Panc1 (cell line): ENCODE measurements at regions not wholly inside any gene's neighbourhood (a gene's known extent, or its start where the extent isn't known, plus 50 kb on each side); places are given as distances from the start of the nearest gene placed in this dataset.

Experiments used
- ATAC-seq: fragments of 200-7000 bp; cut with Tn5 transposase; 2 replicates; pipeline ENCODE4 v1.9.1; 2020; ENCODE audit warnings: mild to moderate bottlenecking, moderate library complexity
- BruUV-seq: library from RNA; stranded (reverse); fragments of 400-500 nt; replicated peaks from 2 replicates; lab custom pipeline; 2021; lab: Mats Ljungman, UMichigan
- CTCF ChIA-PET: fragments of 300-600 bp; sonication (Branson Sonifier 250); formaldehyde crosslinking; loops from one replicate; lab custom pipeline; 2022; ENCODE audit warnings: antibody characterized with exemption; lab: Charles Lee
- POLR2A ChIA-PET: fragments of 300-600 bp; sonication (Branson Sonifier 250); formaldehyde crosslinking; loops from one replicate; lab custom pipeline; 2022; ENCODE audit warnings: antibody characterized with exemption; lab: Charles Lee
- DNase-seq: peaks from one replicate; pipeline ENCODE4 v3.0.0-alpha.2; 2010; ENCODE audit warnings: low read depth, low spot score
- H3K27ac ChIP-seq: 2 replicates; pipeline ENCODE4 v1.5.1; 2011; ENCODE audit warnings: mild to moderate bottlenecking, low read length, inconsistent platforms
- H3K27me3 ChIP-seq: fragments of 200-500 bp; sonication (Bioruptor generic); 2 replicates; pipeline ENCODE4 v1.6.0; 2014; ENCODE audit warnings: low read length, inconsistent platforms; ENCODE audit not compliant: control insufficient read depth, insufficient read depth
- H3K36me3 ChIP-seq: fragments of 200-500 bp; sonication (Bioruptor generic); 2 replicates; pipeline ENCODE4 v1.5.1; 2014; ENCODE audit warnings: inconsistent platforms, mild to moderate bottlenecking, low read length, moderate library complexity; ENCODE audit not compliant: control insufficient read depth, insufficient read depth
- H3K4me1 ChIP-seq: 2 replicates; pipeline ENCODE4 v1.5.1; 2011; ENCODE audit warnings: inconsistent platforms, mild to moderate bottlenecking, low read length, moderate library complexity; ENCODE audit not compliant: control insufficient read depth, insufficient read depth
- H3K4me3 ChIP-seq, 2 experiments: 2 replicates each; pipeline ENCODE4 v1.5.1; 2011 to 2012; ENCODE audit warnings: low read depth in 2 of 2, low read length in 2 of 2, mild to moderate bottlenecking in 2 of 2, inconsistent platforms in 1 of 2, moderate library complexity in 1 of 2
- H3K9me3 ChIP-seq: fragments of 200-500 bp; sonication (Bioruptor generic); 2 replicates; pipeline ENCODE4 v1.5.1; 2014; ENCODE audit warnings: low read depth, mild to moderate bottlenecking, inconsistent platforms, low read length, moderate library complexity; ENCODE audit not compliant: control insufficient read depth, insufficient read depth
- CTCF ChIP-seq: fragments of 450-650 bp; IDR thresholded peaks from 2 replicates; pipeline ENCODE4 v1.5.1; 2017; ENCODE audit warnings: mild to moderate bottlenecking
- POLR2AphosphoS5 ChIP-seq: IDR thresholded peaks from 2 replicates; pipeline ENCODE4 v1.6.1; 2012; ENCODE audit warnings: mild to moderate bottlenecking, low read depth, low read length, moderate library complexity
- SIN3A ChIP-seq: IDR thresholded peaks from 2 replicates; pipeline ENCODE4 v1.6.1; 2012; ENCODE audit warnings: low read depth, mild to moderate bottlenecking, low read length, moderate library complexity, borderline replicate concordance; ENCODE audit not compliant: insufficient read depth
- TCF7L2 ChIP-seq: IDR thresholded peaks from 2 replicates; pipeline ENCODE4 v1.6.1; 2011; ENCODE audit warnings: mild to moderate bottlenecking, low read depth, low read length, inconsistent platforms
- in situ Hi-C: cut with HindIII; loops from 2 replicates; pipeline ENCODE4 v1.10.0; 2016; ENCODE audit warnings: low sequenced_read_pairs, low pct_unique_long_range_greater_than_20kb
- intact Hi-C: fragments of 100-400 bp; cut with micrococcal nuclease; formaldehyde crosslinking; loops from one replicate; pipeline ENCODE4 v1.10.0; 2022; ENCODE audit not compliant: unreplicated experiment
- TF ChIP-seq, protein P1 (sequence below), 2 experiments: IDR thresholded peaks; 2 replicates each; pipeline ENCODE4 v1.6.1; 2011 to 2012; ENCODE audit warnings: low read depth in 2 of 2, control low read depth in 1 of 2, low read length in 1 of 2, mild to moderate bottlenecking in 1 of 2, moderate library complexity in 1 of 2; ENCODE audit not compliant: insufficient read depth in 1 of 2

GRCh38 chr6:49072146-49072545 lies 390.9 kb downstream of the MMUT start:
- ChIA-PET POLR2A (no interaction called here), CTCF (no interaction called here)
- H3K27ac ChIP-seq: no peak overlapping the region
- intact Hi-C loops (no loop called here), in situ Hi-C loops (no loop called here)
- H3K27me3 ChIP-seq: no peaks in the 10 kb centered on the region
- no TSS peak for BruUV-seq
- H3K9me3 ChIP-seq: no peaks in the 10 kb centered on the region
- no peaks in the 10 kb centered on the region for H3K36me3 ChIP-seq
- ATAC-seq: no peak
- no peak overlapping the region for H3K4me3 ChIP-seq
- no peak for DNase-seq
- TF ChIP-seq TCF7L2: no peak
- TF ChIP-seq POLR2AphosphoS5: no peak
- TF ChIP-seq SIN3A: no peak
- TF ChIP-seq, protein P1, sequence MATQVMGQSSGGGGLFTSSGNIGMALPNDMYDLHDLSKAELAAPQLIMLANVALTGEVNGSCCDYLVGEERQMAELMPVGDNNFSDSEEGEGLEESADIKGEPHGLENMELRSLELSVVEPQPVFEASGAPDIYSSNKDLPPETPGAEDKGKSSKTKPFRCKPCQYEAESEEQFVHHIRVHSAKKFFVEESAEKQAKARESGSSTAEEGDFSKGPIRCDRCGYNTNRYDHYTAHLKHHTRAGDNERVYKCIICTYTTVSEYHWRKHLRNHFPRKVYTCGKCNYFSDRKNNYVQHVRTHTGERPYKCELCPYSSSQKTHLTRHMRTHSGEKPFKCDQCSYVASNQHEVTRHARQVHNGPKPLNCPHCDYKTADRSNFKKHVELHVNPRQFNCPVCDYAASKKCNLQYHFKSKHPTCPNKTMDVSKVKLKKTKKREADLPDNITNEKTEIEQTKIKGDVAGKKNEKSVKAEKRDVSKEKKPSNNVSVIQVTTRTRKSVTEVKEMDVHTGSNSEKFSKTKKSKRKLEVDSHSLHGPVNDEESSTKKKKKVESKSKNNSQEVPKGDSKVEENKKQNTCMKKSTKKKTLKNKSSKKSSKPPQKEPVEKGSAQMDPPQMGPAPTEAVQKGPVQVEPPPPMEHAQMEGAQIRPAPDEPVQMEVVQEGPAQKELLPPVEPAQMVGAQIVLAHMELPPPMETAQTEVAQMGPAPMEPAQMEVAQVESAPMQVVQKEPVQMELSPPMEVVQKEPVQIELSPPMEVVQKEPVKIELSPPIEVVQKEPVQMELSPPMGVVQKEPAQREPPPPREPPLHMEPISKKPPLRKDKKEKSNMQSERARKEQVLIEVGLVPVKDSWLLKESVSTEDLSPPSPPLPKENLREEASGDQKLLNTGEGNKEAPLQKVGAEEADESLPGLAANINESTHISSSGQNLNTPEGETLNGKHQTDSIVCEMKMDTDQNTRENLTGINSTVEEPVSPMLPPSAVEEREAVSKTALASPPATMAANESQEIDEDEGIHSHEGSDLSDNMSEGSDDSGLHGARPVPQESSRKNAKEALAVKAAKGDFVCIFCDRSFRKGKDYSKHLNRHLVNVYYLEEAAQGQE (IDR thresholded peaks at IDR 0.05; ENCODE audit: insufficient read depth in 1 of 2, low read depth in 2 of 2, low read length in 1 of 2): no peak
- no peak for TF ChIP-seq CTCF
- no peaks in the 10 kb centered on the region for H3K4me1 ChIP-seq

DNA sequence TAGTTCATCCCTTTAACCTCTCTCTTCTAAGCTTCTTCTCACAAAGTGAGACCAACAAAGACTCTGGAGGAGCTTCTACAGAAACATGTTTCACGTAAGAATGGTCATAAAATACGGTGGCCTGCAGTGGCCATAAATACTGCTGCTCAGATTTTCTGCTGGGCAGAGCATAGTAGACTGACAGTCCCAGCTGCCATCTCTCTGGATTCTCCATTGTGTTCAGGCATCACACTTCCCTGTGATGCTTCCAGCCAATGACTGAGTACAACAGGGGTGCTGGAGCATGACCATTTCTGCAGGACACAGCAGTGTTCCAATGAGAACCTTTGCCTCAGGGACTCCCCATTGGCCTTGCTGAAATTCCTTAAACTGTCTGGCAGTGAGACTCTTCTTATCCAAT lies 392.6 kb downstream of the MMUT start:
- ChIA-PET CTCF (no interaction called here), POLR2A (no interaction called here)
- H3K36me3 ChIP-seq: no peaks in the 10 kb centered on the region
- TF ChIP-seq SIN3A (no peak), POLR2AphosphoS5 (no peak), TCF7L2 (no peak), CTCF (no peak)
- TF ChIP-seq, protein P1 (IDR thresholded peaks at IDR 0.05; ENCODE audit: insufficient read depth in 1 of 2, low read depth in 2 of 2, low read length in 1 of 2): no peak
- no peaks in the 10 kb centered on the region for H3K9me3 ChIP-seq
- no peak for ATAC-seq
- no peak overlapping the region for H3K27ac ChIP-seq
- H3K4me3 ChIP-seq: no peak overlapping the region
- H3K27me3 ChIP-seq: no peaks in the 10 kb centered on the region
- BruUV-seq: no TSS peak
- in situ Hi-C loops: no loop called here
- no peak for DNase-seq
- H3K4me1 ChIP-seq: no peaks in the 10 kb centered on the region
- intact Hi-C loops: no loop called here
